DMS 273 treated with DMSO at 0.1 percent for 48 hours (cell line): ENCODE measurements at regions not wholly inside any gene's neighbourhood (a gene's known extent, or its start where the extent isn't known, plus 50 kb on each side); places are given as distances from the start of the nearest gene placed in this dataset.
A peak's percentile ranks its signal among the peaks of the same experiment; 100 is the strongest.
"Not testable (repeated sequence)": the region's sequence is repeated elsewhere in the genome, so short reads cannot be mapped to it uniquely, and the experiment has no call there.

ENCODE experiments used
- DNase-seq: peaks from one replicate; lab custom pipeline; 2025; lab: John Stamatoyannopoulos, UW

DNA sequence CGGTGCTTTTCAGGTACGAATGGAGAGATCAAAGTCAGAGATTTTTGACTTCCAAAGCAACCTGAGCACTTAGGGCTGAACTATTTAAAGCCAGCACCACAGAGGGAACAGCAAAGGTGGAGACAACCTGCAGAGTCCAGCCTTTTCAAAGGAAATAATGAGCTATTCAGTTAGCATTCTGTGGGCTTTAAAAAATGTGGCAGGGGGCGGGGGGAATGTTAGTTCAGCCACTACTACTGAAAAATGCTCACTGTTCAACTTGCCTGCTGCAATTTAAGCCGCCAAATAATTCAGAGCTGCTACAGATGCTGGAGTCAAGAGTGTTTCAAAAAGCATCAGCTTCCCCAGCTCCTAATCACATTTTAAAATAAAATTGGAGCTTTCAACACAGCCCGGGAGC, 473.3 kb upstream of the PLXNA2 start:
- no peak for DNase-seq

DNA sequence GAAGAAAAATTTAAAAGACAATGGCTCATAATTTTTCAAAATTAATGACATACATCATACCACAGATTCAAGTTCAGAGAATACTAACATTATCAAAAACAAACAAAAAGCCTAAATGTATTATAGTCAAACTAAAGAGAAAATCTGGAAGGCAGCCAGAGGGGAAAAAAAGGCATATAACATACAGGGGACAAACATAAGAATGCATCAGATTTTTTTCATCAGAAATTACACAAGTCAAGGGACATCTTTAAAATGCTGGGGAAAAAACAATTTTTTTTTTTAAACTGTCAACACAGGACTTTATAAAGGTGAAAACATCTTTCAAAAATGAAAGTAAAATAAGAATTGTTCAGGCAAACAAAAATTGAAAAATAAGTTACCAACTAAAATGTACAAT, 478.4 kb upstream of the PLXNA2 start:
- no peak for DNase-seq

DNA sequence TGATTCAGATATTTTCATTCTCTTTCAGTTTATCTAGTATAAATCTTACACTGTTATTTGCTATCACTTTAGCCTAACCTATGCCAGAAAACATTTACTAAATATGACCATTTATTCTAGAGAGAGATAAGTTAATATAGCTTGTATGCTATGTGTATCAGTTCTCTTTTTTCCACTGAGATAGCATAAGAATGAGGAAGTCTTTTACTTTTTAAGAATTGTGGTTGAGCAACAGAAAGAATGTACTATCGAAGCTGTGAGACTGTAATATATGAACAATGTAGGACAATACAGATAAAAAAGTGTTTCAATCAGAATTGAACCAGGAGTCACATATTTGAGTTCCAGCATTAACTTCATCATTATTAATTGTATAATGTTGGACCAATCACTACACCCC, 479.9 kb upstream of the PLXNA2 start:
- DNase-seq: no peak

DNA sequence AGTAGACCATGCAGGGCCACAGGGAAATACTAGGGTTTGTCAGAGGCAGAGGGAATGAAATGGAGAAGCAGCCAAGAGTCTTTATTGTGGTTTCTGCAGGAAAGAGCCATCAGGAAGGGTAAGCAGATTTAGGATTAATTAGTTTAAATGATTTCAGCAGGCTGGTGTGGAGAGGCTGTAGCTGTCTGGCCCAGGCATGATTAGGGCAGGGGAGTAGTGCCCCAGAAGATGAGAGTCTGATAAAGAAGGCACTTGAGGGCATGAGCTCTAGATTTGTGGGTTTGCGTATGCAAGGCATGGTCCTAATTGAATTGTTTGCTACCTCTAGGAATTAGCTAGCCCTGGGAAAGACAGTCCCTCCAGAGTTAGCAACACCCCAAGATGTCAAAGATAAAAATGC, 484.6 kb upstream of the PLXNA2 start:
- no peak for DNase-seq

DNA sequence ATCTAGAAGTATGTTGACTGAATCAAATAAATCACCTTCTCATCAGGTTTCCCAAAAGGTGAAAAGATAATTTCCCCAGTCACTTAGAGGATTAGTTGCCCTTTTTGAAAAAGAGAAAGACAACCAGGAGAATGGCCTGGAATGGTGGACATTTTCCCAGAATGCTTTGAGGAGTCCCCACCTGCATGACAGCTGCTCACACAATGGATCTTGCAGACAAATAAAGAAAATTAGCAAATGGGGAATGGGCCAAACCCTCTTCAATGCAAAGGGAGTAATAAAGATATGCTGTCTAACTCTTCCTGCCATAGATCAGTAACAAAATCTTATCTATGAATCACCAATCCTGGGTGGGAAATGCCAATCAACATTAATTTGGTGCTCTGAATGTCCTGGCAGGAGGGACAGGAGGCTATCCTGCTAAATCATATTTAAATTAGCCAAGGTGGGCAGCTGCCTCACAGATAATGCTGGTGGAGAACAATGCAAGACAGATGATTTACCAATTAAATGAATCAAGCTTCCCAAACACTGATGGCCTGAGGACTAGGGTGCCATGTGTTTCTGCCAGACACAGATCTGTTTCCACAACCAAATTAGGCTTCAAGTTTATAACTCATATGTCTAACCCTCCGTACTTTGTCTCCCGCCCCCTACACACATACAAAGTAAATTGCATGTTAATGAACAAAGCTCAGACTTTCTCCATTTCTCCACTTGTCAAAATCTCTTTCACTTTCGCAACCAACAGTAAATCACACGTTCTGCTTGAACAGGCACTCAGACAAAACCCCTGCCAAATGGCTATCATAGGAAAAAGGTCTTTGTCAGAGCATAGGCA, 488.0 kb upstream of the PLXNA2 start:
- no peak for DNase-seq

DNA sequence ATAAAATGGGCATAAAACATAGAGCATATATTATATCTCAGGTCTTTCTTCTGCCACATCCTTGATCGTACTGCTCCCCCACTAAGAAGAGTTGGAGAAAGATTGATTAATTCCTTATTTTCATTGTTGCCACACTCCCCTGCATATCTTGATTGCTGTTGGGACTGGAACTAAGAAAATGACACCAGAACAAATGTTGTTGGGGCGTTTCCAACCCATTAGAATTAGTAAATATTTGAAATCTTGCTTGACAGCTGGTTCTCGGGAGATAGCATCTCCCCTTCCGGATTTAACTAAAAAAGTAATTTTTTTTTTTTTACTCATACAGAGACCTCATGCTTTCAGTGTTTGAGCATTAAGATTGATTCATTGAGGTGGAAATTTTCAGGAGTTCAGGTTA, 493.0 kb upstream of the PLXNA2 start:
- peak; percentile 12 for DNase-seq

DNA sequence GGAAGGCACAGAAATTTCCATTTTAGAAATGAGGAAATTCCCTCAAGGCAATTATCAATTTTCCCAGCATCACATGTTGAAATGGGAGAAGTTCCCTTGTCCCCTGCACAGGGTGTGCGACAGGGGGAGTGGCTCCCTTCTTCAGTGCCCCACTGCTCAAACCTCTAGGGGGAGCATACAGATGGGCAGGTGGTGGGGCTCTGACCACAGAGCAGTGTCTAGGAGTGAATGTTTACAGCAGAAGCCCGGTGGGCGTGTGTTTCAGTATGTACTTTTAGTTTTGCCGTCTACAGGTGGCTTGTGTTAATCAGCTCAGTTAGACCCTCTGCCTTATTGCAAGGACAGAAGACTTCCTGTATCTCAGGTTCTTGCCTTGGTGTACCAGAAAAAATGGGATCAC, 493.7 kb upstream of the PLXNA2 start:
- no peak for DNase-seq

DNA sequence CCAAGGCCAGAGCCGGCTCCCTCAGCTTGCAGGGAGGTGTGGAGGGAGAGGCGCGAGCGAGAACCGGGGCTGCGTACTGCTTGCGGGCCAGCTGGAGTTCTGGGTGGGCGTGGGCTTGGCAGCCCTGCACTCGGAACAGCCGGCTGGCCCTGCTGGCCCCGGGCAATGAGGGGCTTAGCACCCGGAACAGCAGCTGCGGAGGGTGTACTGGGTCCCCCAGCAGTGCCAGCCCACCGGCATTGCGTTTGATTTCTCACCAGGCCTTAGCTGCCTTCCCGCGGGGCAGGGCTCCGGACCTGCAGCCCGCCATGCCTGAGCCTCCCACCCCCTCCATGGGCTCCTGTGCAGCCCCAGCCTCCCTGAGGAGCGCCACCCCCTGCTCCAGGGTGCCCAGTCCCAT, 495.5 kb upstream of the PLXNA2 start:
- not testable (repeated sequence) for DNase-seq

DNA sequence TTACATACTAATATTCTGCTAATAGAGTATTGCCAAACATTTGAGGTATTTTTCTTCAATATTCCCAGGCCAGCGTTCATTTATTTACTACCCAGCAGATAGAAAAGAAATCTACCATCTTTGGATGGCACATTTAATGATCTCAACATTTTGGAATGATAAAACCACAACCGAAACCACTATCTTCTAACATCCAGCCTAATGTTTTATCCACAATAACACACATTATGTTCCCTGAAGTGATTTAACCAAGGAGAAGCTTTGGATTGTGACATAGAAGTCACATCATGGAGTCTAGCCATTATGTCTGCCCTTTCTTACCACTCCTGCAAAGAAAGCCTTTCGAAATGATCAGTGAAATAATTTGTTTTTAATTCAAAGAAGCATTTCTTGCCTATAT, 497.1 kb upstream of the PLXNA2 start:
- DNase-seq: no peak

DNA sequence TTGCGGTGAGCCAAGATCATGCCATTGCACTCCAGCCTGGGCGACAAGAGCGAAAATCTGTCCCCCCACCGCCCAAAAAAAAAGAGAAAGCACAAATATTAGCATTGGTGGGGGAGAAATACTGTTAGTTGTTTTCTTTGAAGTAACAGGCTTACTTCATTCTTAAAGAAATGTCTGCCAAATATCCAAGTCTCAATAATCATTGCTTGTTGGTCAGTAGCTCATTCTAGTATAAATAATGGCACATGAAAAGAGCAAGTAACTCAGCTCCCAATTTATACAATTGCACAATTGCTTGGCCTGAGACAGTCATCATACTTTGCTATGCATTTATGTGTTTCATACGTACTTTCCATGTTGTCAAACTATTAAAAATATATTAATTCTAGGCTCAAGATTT, 499.2 kb upstream of the PLXNA2 start:
- DNase-seq: no peak

DNA sequence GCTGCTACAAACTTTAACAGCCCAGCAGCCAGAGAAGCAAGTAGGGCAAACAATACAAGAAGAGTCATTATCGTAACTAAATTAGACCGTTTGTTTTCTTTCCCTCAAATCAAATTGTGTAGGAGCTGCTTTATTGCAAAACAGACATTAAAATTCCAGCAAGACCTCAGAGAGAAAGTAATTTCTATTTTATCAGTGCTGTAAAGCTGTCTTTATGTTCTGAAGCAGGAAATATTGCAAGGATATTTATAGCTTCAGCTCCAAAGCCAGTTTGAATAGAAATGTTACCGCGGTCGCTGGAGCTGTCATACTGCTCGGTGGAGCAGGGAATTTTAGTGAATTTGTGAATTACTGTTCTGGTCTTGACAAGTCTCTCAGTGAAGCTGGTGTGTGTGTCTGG, 503.8 kb upstream of the PLXNA2 start:
- no peak for DNase-seq

DNA sequence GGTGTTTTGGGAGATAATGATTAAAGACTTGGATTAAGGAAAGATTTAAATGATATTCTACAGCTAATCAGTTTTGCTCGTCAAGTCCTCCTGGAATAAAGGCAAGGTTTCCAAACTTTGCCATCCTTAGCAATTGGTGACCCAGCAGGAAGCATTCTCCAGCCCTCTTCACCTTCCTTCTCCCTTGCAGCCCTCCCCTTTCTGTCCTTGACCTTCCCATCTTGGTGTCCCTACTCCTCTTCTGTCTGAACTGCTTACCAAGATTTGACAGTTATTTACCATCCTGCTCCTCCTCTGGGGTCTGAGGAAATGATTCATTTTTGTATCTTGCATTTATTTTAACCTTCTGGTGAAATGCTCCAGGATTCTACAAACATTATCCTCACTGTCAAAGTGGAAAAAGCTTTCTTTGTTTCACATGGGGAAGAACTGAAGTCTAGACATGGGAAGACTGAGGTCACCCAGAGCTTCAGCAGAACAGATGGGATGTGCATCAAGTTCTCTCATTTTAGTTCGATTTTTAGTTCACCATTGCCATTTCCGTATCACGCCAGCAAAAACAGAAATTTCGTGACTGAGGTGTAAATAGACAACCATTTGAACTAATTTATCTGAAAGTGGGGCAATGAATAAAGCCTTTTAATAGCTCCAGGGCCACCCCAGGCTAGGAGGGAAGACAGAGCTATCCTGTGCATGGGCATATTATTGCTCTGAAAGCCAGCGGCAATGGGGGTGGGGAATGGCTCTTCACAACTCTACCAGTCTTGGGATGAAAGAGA, 504.4 kb upstream of the PLXNA2 start:
- no peak for DNase-seq

DNA sequence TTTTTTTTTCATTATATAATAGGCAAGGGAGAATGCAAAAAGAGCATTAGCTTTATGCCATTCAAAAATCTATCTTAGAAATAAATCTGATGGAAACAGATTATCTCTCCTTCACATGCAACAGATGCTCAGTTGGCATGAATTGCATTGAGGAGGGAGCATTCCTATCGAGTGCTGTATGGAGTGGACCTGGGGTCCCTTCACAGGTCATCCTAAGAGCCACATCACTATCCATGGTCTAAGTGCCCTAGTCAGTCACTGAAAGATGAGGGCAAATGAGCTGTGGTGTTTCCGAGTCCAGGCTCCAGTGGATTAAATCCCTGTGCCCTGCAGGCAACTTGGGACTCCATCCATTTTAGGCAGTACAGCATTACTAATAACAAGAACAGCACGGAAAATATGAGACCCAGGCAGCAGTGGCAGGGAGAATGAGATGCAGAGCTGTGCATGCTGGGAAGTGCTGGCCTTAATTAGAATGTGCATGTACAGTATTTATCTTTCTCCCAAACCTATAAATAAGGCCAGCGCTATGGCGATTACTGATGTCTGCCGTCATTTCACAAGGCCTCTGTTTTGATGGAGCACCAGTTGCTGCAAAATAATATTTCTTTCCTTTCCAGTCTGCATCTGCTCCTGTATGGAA, 512.3 kb upstream of the PLXNA2 start:
- no peak for DNase-seq

DNA sequence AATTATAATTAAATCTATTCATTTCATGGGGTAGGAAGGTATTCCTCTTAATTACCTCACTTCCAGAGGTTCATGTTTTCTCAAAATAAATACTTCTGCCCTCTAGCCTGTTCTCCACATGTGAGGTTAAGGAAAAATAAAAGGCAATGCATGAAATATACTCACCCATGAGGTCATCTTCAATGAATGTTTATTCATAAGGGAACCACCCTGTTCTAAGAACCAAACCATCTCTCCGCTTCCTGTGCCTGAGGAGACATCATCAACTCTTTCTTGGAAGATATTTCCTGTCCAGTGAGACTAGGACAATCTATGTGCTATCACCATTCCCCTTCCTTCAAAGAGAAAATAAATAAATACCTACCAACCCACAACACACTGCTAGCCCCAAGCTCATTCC, 513.7 kb upstream of the PLXNA2 start:
- DNase-seq: no peak

DNA sequence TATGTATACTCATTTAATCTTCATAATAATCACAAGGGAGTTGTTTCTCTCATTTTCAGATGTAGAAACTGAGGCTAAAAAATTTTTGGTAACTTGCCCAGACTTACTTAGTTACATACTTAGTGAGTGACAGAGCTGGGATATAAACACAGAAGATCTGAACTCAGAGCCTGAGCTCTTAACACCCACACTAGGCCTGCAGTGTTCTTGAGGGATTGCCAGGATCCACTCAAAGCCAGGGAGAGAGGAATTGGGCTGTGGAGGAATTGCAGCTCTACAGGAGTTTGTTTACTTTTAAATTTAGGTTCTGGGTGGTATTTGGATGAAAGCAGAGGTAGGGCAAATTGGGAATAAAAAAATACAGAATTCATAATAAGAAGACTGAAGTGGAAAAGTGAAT, 515.1 kb upstream of the PLXNA2 start:
- DNase-seq: no peak

DNA sequence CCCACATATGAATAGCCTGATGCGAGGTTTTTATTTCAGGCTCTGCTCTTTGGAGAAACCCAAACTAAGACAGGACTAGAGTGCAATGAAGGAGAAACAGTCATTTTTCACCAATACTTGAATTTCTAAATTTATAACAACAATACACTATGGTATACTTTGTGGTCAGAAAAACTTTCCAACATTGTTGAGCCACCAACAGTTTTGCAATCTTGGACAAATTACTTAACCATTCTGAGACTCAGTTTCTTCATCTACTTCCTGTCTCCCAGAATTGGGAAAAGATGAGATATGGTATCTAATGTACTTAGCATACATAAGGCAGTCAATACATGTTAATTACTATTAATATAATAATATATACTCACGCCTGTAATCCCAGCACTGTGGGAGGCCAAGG, 519.8 kb upstream of the PLXNA2 start:
- DNase-seq: no peak

DNA sequence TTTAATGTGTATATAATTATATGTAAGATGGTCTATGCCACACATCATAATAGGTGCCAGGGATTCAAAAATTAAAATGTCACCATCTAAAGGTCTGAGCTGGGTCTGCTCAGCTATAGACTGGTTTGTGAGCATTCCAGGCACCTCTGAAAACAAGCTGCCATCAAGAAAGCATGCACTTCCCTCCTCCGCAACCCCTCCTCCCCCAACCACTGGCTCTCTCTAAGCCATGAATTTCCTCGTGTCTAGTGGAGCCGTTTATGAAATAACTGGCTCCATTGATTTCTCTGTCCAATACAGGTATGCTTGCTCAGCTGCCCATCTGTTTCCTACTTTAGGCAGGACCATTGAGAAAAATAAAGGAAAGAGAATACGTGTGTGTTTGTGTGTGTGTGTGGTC, 522.6 kb upstream of the PLXNA2 start:
- no peak for DNase-seq

DNA sequence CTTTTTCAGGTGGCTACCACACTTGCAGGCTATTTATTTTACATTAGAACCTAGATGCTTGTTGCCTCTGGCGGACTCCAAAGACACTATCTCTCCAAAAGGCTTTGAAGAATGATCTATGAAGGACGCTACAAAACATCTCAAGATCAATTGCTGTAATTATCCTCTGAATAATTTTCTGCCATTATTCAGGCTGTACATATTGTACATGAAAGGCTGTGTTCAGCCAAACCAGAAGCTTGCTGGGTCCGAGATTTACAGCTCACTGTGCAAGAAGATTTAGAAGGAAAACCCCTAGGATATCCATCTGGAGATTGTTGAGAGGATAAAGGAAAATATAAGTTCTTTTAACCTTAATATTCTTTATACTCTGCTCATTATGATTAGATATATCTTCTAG, 523.6 kb upstream of the PLXNA2 start:
- DNase-seq: no peak

DNA sequence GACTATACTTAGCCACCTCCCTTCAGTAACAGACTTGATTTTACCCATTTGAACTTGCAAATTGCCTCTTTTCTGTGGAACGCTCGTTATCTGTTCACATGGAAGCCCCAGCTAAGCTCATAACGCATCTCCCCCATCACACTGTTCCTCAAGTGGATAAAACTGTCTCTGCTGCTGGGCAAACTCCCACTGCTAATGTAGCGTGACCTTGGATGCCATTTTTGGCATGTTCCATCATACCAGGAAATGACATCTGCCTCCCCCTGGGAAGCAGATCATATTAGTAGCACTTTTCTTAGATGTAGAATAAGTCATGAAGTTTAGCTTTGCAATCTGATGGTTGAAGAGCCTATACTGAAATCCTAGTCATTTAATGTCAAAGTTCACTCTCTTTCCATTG, 528.7 kb upstream of the PLXNA2 start:
- DNase-seq: no peak

DNA sequence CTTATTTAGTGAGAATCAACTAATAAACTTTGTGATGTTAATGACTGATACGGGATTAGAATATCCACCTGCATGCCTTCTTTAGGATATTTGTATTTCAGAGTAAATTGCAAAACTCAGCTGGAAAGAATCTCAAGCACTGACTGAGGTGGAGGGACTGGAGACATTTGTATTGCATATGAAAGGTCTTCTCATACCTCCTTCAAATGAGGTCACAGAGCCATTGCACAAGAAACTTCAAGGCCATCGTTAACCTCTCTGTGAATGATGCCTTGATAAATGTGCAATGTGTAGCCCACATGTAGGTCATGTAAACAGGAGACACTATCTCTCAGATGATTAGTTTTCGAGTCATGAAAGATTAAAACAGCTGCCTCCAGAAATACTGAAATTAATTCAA, 531.7 kb upstream of the PLXNA2 start:
- no peak for DNase-seq

DNA sequence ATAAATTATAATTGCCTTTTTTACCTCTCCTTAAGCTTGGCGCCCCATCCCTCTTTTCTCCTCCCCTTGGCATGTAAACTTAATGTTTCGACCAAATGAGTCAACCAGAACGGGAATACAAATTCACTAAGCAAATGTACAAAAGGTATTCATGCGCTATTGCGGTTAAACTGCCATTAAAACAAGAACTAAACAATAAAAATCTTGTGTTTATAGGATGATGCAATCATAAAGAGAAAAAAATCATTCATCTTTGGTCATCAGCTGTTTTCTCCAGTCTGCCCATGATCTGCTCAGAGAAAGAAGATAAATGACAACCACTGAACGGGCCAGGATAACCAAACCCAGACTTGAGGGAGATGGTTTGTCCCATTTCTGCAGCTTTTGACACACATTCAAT, 534.2 kb upstream of the PLXNA2 start:
- DNase-seq: no peak

DNA sequence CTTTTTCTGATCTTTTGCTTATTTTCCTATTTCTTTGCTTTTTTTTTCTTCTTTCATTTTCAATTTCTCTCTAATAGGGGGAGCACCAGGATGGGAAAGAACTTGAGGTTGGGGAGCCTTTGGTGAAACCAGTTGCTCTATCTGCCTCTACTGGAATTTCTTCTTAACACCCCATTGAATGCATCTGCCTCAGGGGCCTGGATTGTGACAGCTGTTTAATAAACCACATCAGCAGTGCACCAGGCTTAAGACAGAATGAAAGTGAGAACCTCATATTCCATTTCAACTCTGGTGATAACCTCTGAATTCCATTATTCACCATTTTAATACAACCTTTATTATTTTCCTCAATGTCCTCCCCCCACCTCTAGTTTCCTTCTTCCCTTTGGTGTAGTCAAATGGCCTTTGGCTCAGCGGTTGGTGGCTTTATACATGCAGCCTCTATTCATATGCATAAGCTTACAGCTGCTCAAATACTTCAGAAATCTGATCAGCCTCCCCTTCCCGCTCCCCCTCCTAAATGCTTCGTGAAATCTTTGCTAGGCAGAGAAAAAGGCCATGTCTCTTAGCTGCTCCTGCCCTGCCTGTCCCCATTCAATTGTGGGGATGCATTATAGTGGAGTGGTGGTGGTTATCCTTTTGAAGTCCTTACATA, 537.3 kb upstream of the PLXNA2 start:
- no peak for DNase-seq

DNA sequence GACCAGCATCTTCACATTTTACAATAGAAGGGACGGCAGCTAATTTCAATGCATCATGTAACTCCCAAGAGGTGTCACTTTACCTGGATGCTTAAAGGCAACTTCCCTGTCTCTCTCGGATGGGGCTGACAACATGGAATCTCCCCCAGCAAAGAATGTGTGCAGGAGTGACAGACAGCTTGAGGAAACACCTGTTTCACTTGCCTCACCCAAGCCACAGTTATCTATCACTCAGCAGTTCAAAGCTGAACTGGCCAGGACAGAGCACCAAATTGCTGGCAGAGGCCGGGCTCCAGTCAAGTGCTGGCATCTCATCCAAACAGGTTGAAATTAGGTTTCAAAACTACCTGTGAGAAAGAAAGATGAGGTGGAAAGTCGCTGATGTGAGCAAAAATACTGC, 538.0 kb upstream of the PLXNA2 start:
- DNase-seq: no peak
